ENCODE measurements at regions not wholly inside any gene's neighbourhood (a gene's known extent, or its start where the extent isn't known, plus 50 kb on each side); places are given as distances from the start of the nearest gene placed in this dataset.

- TF ChIP-seq EZH2 (IDR thresholded peaks at IDR 0.05; ENCODE audit: borderline replicate concordance): no peak
- no peak for TF ChIP-seq CTCF (IDR thresholded peaks at IDR 0.05; ENCODE audit: poor library complexity)
- no peak for TF ChIP-seq EZH2phosphoT487 (IDR thresholded peaks at IDR 0.05; ENCODE audit: low read depth, severe bottlenecking, unreplicated experiment)
These were observed 168.2 kb downstream of the KLF13 start for GRCh38 chr15:31494786-31495185.

Measured in hepatocyte (in vitro differentiated cells).